ENCODE measurements at regions not wholly inside any gene's neighbourhood (a gene's known extent, or its start where the extent isn't known, plus 50 kb on each side); places are given as distances from the start of the nearest gene placed in this dataset.

- TF ChIP-seq TEAD4 (IDR thresholded peaks at IDR 0.05) (no peak), USF1 (IDR thresholded peaks at IDR 0.05) (no peak), TCF12 (IDR thresholded peaks at IDR 0.05; ENCODE audit: low read depth) (no peak), EP300 (IDR thresholded peaks at IDR 0.05; ENCODE audit: borderline replicate concordance) (no peak), RAD21 (IDR thresholded peaks at IDR 0.05; ENCODE audit: low read depth) (no peak), REST (IDR thresholded peaks at IDR 0.05; ENCODE audit: low read depth) (no peak), CREB1 (IDR thresholded peaks at IDR 0.05; ENCODE audit: low read depth) (no peak), TAF1 (IDR thresholded peaks at IDR 0.05; ENCODE audit: low read depth) (no peak), CEBPB (IDR thresholded peaks at IDR 0.05) (no peak), YY1 (IDR thresholded peaks at IDR 0.05; ENCODE audit: low read depth) (no peak)
Measured at GRCh38 chr14:28298156-28298555, 468.4 kb upstream of the FOXG1 start.

GRCh38 chr14:28299227-28299626 is 467.4 kb upstream of the FOXG1 start:
- TF ChIP-seq USF1 (IDR thresholded peaks at IDR 0.05) (no peak), CEBPB (IDR thresholded peaks at IDR 0.05) (no peak), NFIC (IDR thresholded peaks at IDR 0.05) (no peak), RAD21 (IDR thresholded peaks at IDR 0.05; ENCODE audit: low read depth) (no peak), MAX (IDR thresholded peaks at IDR 0.05) (no peak), TAF1 (IDR thresholded peaks at IDR 0.05; ENCODE audit: low read depth) (no peak), EP300 (IDR thresholded peaks at IDR 0.05; ENCODE audit: borderline replicate concordance) (no peak), TEAD4 (IDR thresholded peaks at IDR 0.05) (no peak), EGR1 (IDR thresholded peaks at IDR 0.05) (no peak), TCF12 (IDR thresholded peaks at IDR 0.05; ENCODE audit: low read depth) (no peak), REST (IDR thresholded peaks at IDR 0.05; ENCODE audit: low read depth) (no peak), FOXM1 (IDR thresholded peaks at IDR 0.05; ENCODE audit: borderline replicate concordance, low read depth) (no peak), CREB1 (IDR thresholded peaks at IDR 0.05; ENCODE audit: low read depth) (no peak)

- no peak for TF ChIP-seq MAX (IDR thresholded peaks at IDR 0.05)
- TF ChIP-seq TAF1 (IDR thresholded peaks at IDR 0.05; ENCODE audit: low read depth), result no peak
- no peak for TF ChIP-seq TEAD4 (IDR thresholded peaks at IDR 0.05)
- TF ChIP-seq EP300 (IDR thresholded peaks at IDR 0.05; ENCODE audit: borderline replicate concordance), result no peak
- TF ChIP-seq CREB1 (IDR thresholded peaks at IDR 0.05; ENCODE audit: low read depth), result no peak
- no peak for TF ChIP-seq REST (IDR thresholded peaks at IDR 0.05; ENCODE audit: low read depth)
Measured at GRCh38 chr14:28300356-28300755, 466.2 kb upstream of the FOXG1 start.

GRCh38 chr14:28301179-28301578 is 465.4 kb upstream of the FOXG1 start:
- TF ChIP-seq NFIC (IDR thresholded peaks at IDR 0.05) (no peak), FOXM1 (IDR thresholded peaks at IDR 0.05; ENCODE audit: borderline replicate concordance, low read depth) (no peak), TEAD4 (IDR thresholded peaks at IDR 0.05) (no peak), REST (IDR thresholded peaks at IDR 0.05; ENCODE audit: low read depth) (no peak), CEBPB (IDR thresholded peaks at IDR 0.05) (no peak), TAF1 (IDR thresholded peaks at IDR 0.05; ENCODE audit: low read depth) (no peak), EP300 (IDR thresholded peaks at IDR 0.05; ENCODE audit: borderline replicate concordance) (no peak), USF1 (IDR thresholded peaks at IDR 0.05) (no peak), TCF12 (IDR thresholded peaks at IDR 0.05; ENCODE audit: low read depth) (no peak), MAX (IDR thresholded peaks at IDR 0.05) (no peak), RAD21 (IDR thresholded peaks at IDR 0.05; ENCODE audit: low read depth) (no peak), ZBTB7A (IDR thresholded peaks at IDR 0.05; ENCODE audit: low read depth) (no peak), EGR1 (IDR thresholded peaks at IDR 0.05) (no peak), YY1 (IDR thresholded peaks at IDR 0.05; ENCODE audit: low read depth) (no peak), CREB1 (IDR thresholded peaks at IDR 0.05; ENCODE audit: low read depth) (no peak)
